OCI-LY7 (cell line): ENCODE measurements at regions not wholly inside any gene's neighbourhood (a gene's known extent, or its start where the extent isn't known, plus 50 kb on each side); places are given as distances from the start of the nearest gene placed in this dataset.

ENCODE experiments used
- BruUV-seq: library from RNA; stranded (reverse); fragments of 400-500 nt; replicated peaks from 2 replicates; lab custom pipeline; 2021; lab: Mats Ljungman, UMichigan
- CTCF ChIA-PET: fragments of 300-600 bp; sonication (Branson Sonifier 250); formaldehyde crosslinking; loops from one replicate; lab custom pipeline; 2022; ENCODE audit warnings: antibody characterized with exemption; ENCODE audit not compliant: unreplicated experiment; lab: Charles Lee
- POLR2A ChIA-PET: fragments of 300-600 bp; sonication (Branson Sonifier 250); formaldehyde crosslinking; loops from one replicate; lab custom pipeline; 2022; ENCODE audit warnings: antibody characterized with exemption; lab: Charles Lee
- DNase-seq: peaks from one replicate; pipeline ENCODE4 v3.0.0-alpha.2; 2015; ENCODE audit warnings: low spot score
- H2AFZ ChIP-seq: fragments of 200-600 bp; sonication (generic), shearing (Covaris generic); 2 replicates; pipeline ENCODE4 v1.6.1; 2014; ENCODE audit warnings: mild to moderate bottlenecking, antibody characterized with exemption, low read length, moderate library complexity
- H3K27ac ChIP-seq: fragments of 200-600 bp; sonication (generic); 2 replicates; pipeline ENCODE4 v1.5.1; 2014; ENCODE audit warnings: mixed run types, low read depth, mild to moderate bottlenecking, moderate library complexity, low read length, inconsistent platforms; ENCODE audit not compliant: poor library complexity, severe bottlenecking
- H3K36me3 ChIP-seq: fragments of 200-600 bp; sonication (generic); 2 replicates; pipeline ENCODE4 v1.6.1; 2014; ENCODE audit warnings: mild to moderate bottlenecking, antibody characterized with exemption, low read length, moderate library complexity, mixed read lengths; ENCODE audit not compliant: insufficient read depth
- H3K4me1 ChIP-seq: fragments of 200-600 bp; sonication (generic); 2 replicates; pipeline ENCODE4 v1.5.1; 2014; ENCODE audit warnings: mild to moderate bottlenecking, low read length; ENCODE audit not compliant: insufficient read depth, poor library complexity, severe bottlenecking
- H3K4me2 ChIP-seq: fragments of 200-600 bp; sonication (generic); 2 replicates; pipeline ENCODE4 v1.6.1; 2014; ENCODE audit warnings: mild to moderate bottlenecking, low read length
- H3K4me3 ChIP-seq: fragments of 200-600 bp; sonication (generic); 2 replicates; pipeline ENCODE4 v1.5.1; 2014; ENCODE audit warnings: mild to moderate bottlenecking, low read depth, low read length; ENCODE audit not compliant: poor library complexity, severe bottlenecking
- H3K79me2 ChIP-seq: fragments of 200-600 bp; sonication (generic); 2 replicates; pipeline ENCODE4 v1.6.1; 2016; ENCODE audit warnings: low read depth, mild to moderate bottlenecking, low read length, moderate library complexity, mixed read lengths; ENCODE audit not compliant: insufficient read depth
- H3K9me2 ChIP-seq: fragments of 200-600 bp; sonication (generic); 2 replicates; pipeline ENCODE4 v1.6.1; 2016; ENCODE audit warnings: mild to moderate bottlenecking, low read length, mixed read lengths; ENCODE audit not compliant: insufficient read depth
- H3K9me3 ChIP-seq: fragments of 200-600 bp; sonication (generic); 2 replicates; pipeline ENCODE4 v1.6.1; 2014; ENCODE audit warnings: mild to moderate bottlenecking, mixed run types, low read length, mixed read lengths
- H4K20me1 ChIP-seq: fragments of 200-600 bp; sonication (generic); 2 replicates; pipeline ENCODE4 v1.6.1; 2014; ENCODE audit warnings: mild to moderate bottlenecking, antibody characterized with exemption, low read length, moderate library complexity, mixed read lengths; ENCODE audit not compliant: insufficient read depth
- EZH2phosphoT487 ChIP-seq: fragments of 200-600 bp; sonication (generic); IDR thresholded peaks from 2 replicates; pipeline ENCODE4 v1.6.1; 2018; ENCODE audit warnings: low read depth, borderline replicate concordance, mild to moderate bottlenecking, mixed run types, antibody characterized with exemption, low read length, moderate library complexity, mixed read lengths
- intact Hi-C: fragments of 100-400 bp; cut with micrococcal nuclease; formaldehyde crosslinking; loops from one replicate; pipeline ENCODE4 v1.10.0; 2022; ENCODE audit not compliant: unreplicated experiment
- TF ChIP-seq, protein P1 (sequence below): fragments of 200-600 bp; sonication (generic); conservative IDR thresholded peaks from 2 replicates; pipeline ENCODE4 v1.5.1; 2014; ENCODE audit warnings: mild to moderate bottlenecking, antibody characterized with exemption, low read length, moderate library complexity, mixed read lengths

DNA sequence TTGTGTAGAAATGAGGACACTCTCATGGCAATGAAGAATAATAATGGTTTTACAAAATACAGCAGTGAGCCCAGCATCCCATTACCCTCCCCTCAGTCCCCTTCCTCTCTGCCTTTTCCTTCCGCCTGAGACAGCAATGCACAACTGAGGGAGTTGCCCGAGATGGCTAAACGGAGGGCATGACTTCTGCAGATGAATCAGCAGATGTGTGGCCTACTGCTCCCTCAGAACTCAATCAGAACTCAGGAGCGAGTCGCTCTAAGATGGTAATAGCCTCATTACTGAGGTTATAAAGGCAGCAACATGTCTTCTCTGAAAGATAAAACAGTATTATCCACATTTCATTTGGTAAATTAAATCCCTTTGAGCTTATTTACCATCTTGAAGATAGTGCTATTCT, 326.6 kb downstream of the ENC1 start:
- intact Hi-C loops, result no loop called here
- H3K79me2 ChIP-seq, result no peaks in the 10 kb centered on the region

DNA sequence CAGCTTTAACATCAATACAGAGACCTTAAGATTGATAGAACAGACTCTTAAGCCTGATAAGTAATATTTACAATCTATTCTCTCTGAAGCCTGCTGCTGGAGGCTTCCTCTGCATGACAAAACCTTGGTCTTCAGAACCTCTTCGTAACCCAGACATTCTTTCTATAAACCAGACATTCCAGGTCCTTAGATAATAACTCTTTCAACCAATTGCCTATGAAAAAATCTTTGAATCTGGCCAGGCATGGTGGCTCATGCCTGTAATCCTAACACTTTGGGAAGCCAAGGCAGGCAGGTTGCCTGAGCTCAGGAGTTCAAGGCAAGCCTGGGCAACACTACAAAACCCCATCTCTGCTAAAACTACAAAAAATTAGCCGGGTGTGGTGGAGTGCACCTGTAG, 327.8 kb downstream of the ENC1 start:
- Histone ChIP-seq H3K9me2 (no peaks in the 10 kb centered on the region), H3K9me3 (no peaks in the 10 kb centered on the region), H3K4me2 (no peak overlapping the region), H3K4me1 (no peaks in the 10 kb centered on the region), H3K4me3 (no peak overlapping the region), H3K36me3 (no peaks in the 10 kb centered on the region), H3K79me2 (no peaks in the 10 kb centered on the region), H4K20me1 (no peaks in the 10 kb centered on the region), H3K27ac (no peak overlapping the region), H2AFZ (no peak overlapping the region)
- intact Hi-C loops, result no loop called here
- POLR2A ChIA-PET, result no interaction called here
- BruUV-seq, result no TSS peak
- no peak for TF ChIP-seq EZH2phosphoT487
- TF ChIP-seq, protein P1, sequence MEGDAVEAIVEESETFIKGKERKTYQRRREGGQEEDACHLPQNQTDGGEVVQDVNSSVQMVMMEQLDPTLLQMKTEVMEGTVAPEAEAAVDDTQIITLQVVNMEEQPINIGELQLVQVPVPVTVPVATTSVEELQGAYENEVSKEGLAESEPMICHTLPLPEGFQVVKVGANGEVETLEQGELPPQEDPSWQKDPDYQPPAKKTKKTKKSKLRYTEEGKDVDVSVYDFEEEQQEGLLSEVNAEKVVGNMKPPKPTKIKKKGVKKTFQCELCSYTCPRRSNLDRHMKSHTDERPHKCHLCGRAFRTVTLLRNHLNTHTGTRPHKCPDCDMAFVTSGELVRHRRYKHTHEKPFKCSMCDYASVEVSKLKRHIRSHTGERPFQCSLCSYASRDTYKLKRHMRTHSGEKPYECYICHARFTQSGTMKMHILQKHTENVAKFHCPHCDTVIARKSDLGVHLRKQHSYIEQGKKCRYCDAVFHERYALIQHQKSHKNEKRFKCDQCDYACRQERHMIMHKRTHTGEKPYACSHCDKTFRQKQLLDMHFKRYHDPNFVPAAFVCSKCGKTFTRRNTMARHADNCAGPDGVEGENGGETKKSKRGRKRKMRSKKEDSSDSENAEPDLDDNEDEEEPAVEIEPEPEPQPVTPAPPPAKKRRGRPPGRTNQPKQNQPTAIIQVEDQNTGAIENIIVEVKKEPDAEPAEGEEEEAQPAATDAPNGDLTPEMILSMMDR, result no peak
- CTCF ChIA-PET, result no interaction called here
- DNase-seq, result no peak

More for the DNA sequence above, 326.6 kb downstream of the ENC1 start:
- no peak overlapping the region for H2AFZ ChIP-seq
- ChIA-PET POLR2A (no interaction called here), CTCF (no interaction called here)
- H3K4me2 ChIP-seq, result no peak overlapping the region
- no peaks in the 10 kb centered on the region for H4K20me1 ChIP-seq
- no peaks in the 10 kb centered on the region for H3K9me3 ChIP-seq
- TF ChIP-seq EZH2phosphoT487, result no peak
- TF ChIP-seq, protein P1, result no peak
- H3K36me3 ChIP-seq, result no peaks in the 10 kb centered on the region
- no peak overlapping the region for H3K4me3 ChIP-seq
- no peak for DNase-seq
- no TSS peak for BruUV-seq
- H3K27ac ChIP-seq, result no peak overlapping the region
- no peaks in the 10 kb centered on the region for H3K4me1 ChIP-seq
- H3K9me2 ChIP-seq, result no peaks in the 10 kb centered on the region

DNA sequence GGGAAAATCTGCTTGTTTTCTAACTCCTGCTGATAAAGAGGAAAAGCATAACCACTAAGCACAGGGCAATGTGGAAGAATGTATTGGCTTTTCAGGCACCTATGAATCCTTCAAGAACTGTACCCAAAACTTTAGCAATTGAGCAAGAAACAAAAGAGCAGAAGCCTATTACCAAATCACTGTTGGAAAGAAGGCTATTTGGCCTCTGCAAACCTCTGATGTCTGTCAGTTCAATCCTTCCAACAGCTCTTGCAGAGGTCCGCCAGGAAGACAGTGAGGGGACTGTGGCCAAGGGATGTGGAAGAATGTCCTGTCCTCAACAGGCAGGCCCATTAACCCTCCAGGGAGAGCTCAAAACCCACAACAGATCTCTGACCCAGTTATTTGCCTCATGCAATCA, 328.6 kb downstream of the ENC1 start:
- no peak overlapping the region for H3K4me3 ChIP-seq
- BruUV-seq, result no TSS peak
- H3K4me2 ChIP-seq, result no peak overlapping the region
- ChIA-PET POLR2A (no interaction called here), CTCF (no interaction called here)
- no peak for DNase-seq
- H2AFZ ChIP-seq, result no peak overlapping the region
- no peaks in the 10 kb centered on the region for H3K9me2 ChIP-seq
- H3K79me2 ChIP-seq, result no peaks in the 10 kb centered on the region
- no peaks in the 10 kb centered on the region for H3K9me3 ChIP-seq
- H3K27ac ChIP-seq, result no peak overlapping the region
- no peaks in the 10 kb centered on the region for H4K20me1 ChIP-seq
- no peak for TF ChIP-seq EZH2phosphoT487
- TF ChIP-seq, protein P1, result no peak
- intact Hi-C loops, result no loop called here
- no peaks in the 10 kb centered on the region for H3K4me1 ChIP-seq
- H3K36me3 ChIP-seq, result no peaks in the 10 kb centered on the region
